ENCODE measurements at regions not wholly inside any gene's neighbourhood (a gene's known extent, or its start where the extent isn't known, plus 50 kb on each side); places are given as distances from the start of the nearest gene placed in this dataset.
A peak's percentile ranks its signal among the peaks of the same experiment; 100 is the strongest.
"Not testable (repeated sequence)": the region's sequence is repeated elsewhere in the genome, so short reads cannot be mapped to it uniquely, and the experiment has no call there.

- FAIRE-seq = no peak
- DNase-seq (ENCODE audit: insufficient read length, low spot score) = no peak
Observed at GRCh38 chr1:66455446-66455845, 78.5 kb upstream of the SGIP1 start.

GRCh38 chr1:66460776-66461175 is 73.2 kb upstream of the SGIP1 start:
- DNase-seq (ENCODE audit: insufficient read length, low spot score) (no peak), FAIRE-seq (no peak)

GRCh38 chr1:66462313-66462712 is 71.6 kb upstream of the SGIP1 start:
- FAIRE-seq = no peak

GRCh38 chr1:66464351-66464750 is 69.6 kb upstream of the SGIP1 start:
- FAIRE-seq = no peak
- no peak for DNase-seq (ENCODE audit: insufficient read length, low spot score)

More at GRCh38 chr1:66462313-66462712, 71.6 kb upstream of the SGIP1 start:
- DNase-seq (ENCODE audit: insufficient read length, low spot score) = no peak

GRCh38 chr1:66464802-66465201 is 69.2 kb upstream of the SGIP1 start:
- FAIRE-seq = no peak
- no peak for DNase-seq (ENCODE audit: insufficient read length, low spot score)

GRCh38 chr1:66466695-66467094 is 67.3 kb upstream of the SGIP1 start:
- DNase-seq (ENCODE audit: insufficient read length, low spot score); FAIRE-seq: not testable (repeated sequence)

- no peak for DNase-seq (ENCODE audit: insufficient read length, low spot score)
- FAIRE-seq = peak; percentile 11
Observed at GRCh38 chr1:66468722-66469121, 65.2 kb upstream of the SGIP1 start.

GRCh38 chr1:66475940-66476339 is 58.0 kb upstream of the SGIP1 start:
- FAIRE-seq (no peak), DNase-seq (ENCODE audit: insufficient read length, low spot score) (no peak)

- FAIRE-seq (no peak), DNase-seq (ENCODE audit: insufficient read length, low spot score) (no peak)
Observed at GRCh38 chr1:66476774-66477173, 57.2 kb upstream of the SGIP1 start.

- FAIRE-seq (no peak), DNase-seq (ENCODE audit: insufficient read length, low spot score) (no peak)
Observed at GRCh38 chr1:66478116-66478515, 55.8 kb upstream of the SGIP1 start.

GRCh38 chr1:66480162-66480561 is 53.8 kb upstream of the SGIP1 start:
- DNase-seq (ENCODE audit: insufficient read length, low spot score) = no peak
- no peak for FAIRE-seq

- DNase-seq (ENCODE audit: insufficient read length, low spot score); FAIRE-seq: not testable (repeated sequence)
Observed at GRCh38 chr1:66481215-66481614, 52.7 kb upstream of the SGIP1 start.

All from GM19239 (cell line).